ENCODE measurements at regions not wholly inside any gene's neighbourhood (a gene's known extent, or its start where the extent isn't known, plus 50 kb on each side); places are given as distances from the start of the nearest gene placed in this dataset.

- H3K4me3 ChIP-seq (ENCODE audit: low read depth, low read length), result no peak overlapping the region
- DNase-seq (ENCODE audit: low read depth), result no peak
- TF ChIP-seq CTCF (IDR thresholded peaks at IDR 0.05; ENCODE audit: low read depth, low read length, missing control alignments), result no peak
These were observed 461.8 kb downstream of the RAP2B start for GRCh38 chr3:153623834-153624233.

GRCh38 chr3:153624310-153625030 is 462.4 kb downstream of the RAP2B start:
- no peak overlapping the region for H3K4me3 ChIP-seq (ENCODE audit: low read depth, low read length)
- no peak for DNase-seq (ENCODE audit: low read depth)
- TF ChIP-seq CTCF (IDR thresholded peaks at IDR 0.05; ENCODE audit: low read depth, low read length, missing control alignments), result no peak

GRCh38 chr3:153625506-153625905 is 463.5 kb downstream of the RAP2B start:
- TF ChIP-seq CTCF (IDR thresholded peaks at IDR 0.05; ENCODE audit: low read depth, low read length, missing control alignments), result no peak
- no peak overlapping the region for H3K4me3 ChIP-seq (ENCODE audit: low read depth, low read length)
- DNase-seq (ENCODE audit: low read depth), result no peak

GRCh38 chr3:153626158-153626557 is 464.1 kb downstream of the RAP2B start:
- TF ChIP-seq CTCF (IDR thresholded peaks at IDR 0.05; ENCODE audit: low read depth, low read length, missing control alignments), result no peak
- H3K4me3 ChIP-seq (ENCODE audit: low read depth, low read length), result no peak overlapping the region
- DNase-seq (ENCODE audit: low read depth), result no peak

- no peak overlapping the region for H3K4me3 ChIP-seq (ENCODE audit: low read depth, low read length)
- no peak for DNase-seq (ENCODE audit: low read depth)
- no peak for TF ChIP-seq CTCF (IDR thresholded peaks at IDR 0.05; ENCODE audit: low read depth, low read length, missing control alignments)
These were observed 466.6 kb downstream of the RAP2B start for GRCh38 chr3:153628591-153628990.

GRCh38 chr3:153629148-153629547 is 467.1 kb downstream of the RAP2B start:
- no peak for DNase-seq (ENCODE audit: low read depth)
- H3K4me3 ChIP-seq (ENCODE audit: low read depth, low read length), result no peak overlapping the region
- no peak for TF ChIP-seq CTCF (IDR thresholded peaks at IDR 0.05; ENCODE audit: low read depth, low read length, missing control alignments)

- TF ChIP-seq CTCF (IDR thresholded peaks at IDR 0.05; ENCODE audit: low read depth, low read length, missing control alignments), result no peak
- DNase-seq (ENCODE audit: low read depth), result no peak
- no peak overlapping the region for H3K4me3 ChIP-seq (ENCODE audit: low read depth, low read length)
These were observed 469.1 kb downstream of the RAP2B start for GRCh38 chr3:153631102-153631501.
